ENCODE measurements at regions not wholly inside any gene's neighbourhood (a gene's known extent, or its start where the extent isn't known, plus 50 kb on each side); places are given as distances from the start of the nearest gene placed in this dataset.

DNA sequence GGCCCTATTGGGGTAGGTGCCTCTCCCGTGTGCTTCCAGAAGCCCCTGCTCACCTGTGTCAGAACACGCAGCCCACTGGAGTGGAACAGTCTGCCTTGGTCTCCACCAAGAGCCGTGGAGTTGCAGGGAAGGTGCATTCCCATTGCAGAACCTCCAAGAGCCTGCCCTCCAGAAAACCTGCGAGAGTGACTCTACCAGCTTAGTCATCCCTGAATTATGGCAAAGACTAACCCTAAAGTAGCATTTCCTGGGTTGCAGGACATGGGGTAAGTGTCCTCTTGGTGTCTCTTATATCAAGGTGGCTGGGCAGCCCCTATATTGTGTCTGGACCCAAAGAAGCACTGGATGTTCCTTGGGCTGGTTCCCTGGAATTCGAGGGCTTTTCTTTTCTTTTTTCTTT is 224.6 kb downstream of the BCOR start:
- no peak for TF ChIP-seq POLR2AphosphoS5 (IDR thresholded peaks at IDR 0.05; ENCODE audit: low read depth, low read length)
- TF ChIP-seq POLR2A (IDR thresholded peaks at IDR 0.05; ENCODE audit: low read depth, low read length): no peak
- no peak for TF ChIP-seq TAF1 (IDR thresholded peaks at IDR 0.05; ENCODE audit: borderline replicate concordance, low read depth, low read length)

All from GM12892 (cell line).